ENCODE measurements at regions not wholly inside any gene's neighbourhood (a gene's known extent, or its start where the extent isn't known, plus 50 kb on each side); places are given as distances from the start of the nearest gene placed in this dataset.

GRCh38 chr7:32262315-32262714 lies 192.1 kb upstream of the PDE1C start:
- DNase-seq, result no peak

GRCh38 chr7:32259931-32260596 lies 189.9 kb upstream of the PDE1C start:
- no peak for DNase-seq

GRCh38 chr7:32258265-32258664 lies 188.1 kb upstream of the PDE1C start:
- DNase-seq, result no peak

GRCh38 chr7:32257621-32258020 lies 187.4 kb upstream of the PDE1C start:
- DNase-seq, result no peak

- DNase-seq, result no peak
Observed at GRCh38 chr7:32256811-32257210, 186.6 kb upstream of the PDE1C start.

GRCh38 chr7:32256376-32256775 lies 186.2 kb upstream of the PDE1C start:
- no peak for DNase-seq

- no peak for DNase-seq
Observed at GRCh38 chr7:32255036-32255435, 184.8 kb upstream of the PDE1C start.

- DNase-seq, result no peak
Observed at GRCh38 chr7:32253299-32253698, 183.1 kb upstream of the PDE1C start.

GRCh38 chr7:32251659-32252058 lies 181.5 kb upstream of the PDE1C start:
- no peak for DNase-seq

GRCh38 chr7:32250471-32251260 lies 180.5 kb upstream of the PDE1C start:
- no peak for DNase-seq

GRCh38 chr7:32250003-32250402 lies 179.8 kb upstream of the PDE1C start:
- DNase-seq, result no peak

GRCh38 chr7:32248522-32248921 lies 178.3 kb upstream of the PDE1C start:
- DNase-seq, result no peak

- DNase-seq, result no peak
Observed at GRCh38 chr7:32244806-32245345, 174.7 kb upstream of the PDE1C start.

- DNase-seq, result no peak
Observed at GRCh38 chr7:32243687-32244290, 173.6 kb upstream of the PDE1C start.

GRCh38 chr7:32242436-32242835 lies 172.2 kb upstream of the PDE1C start:
- no peak for DNase-seq

- no peak for DNase-seq
Observed at GRCh38 chr7:32241636-32242035, 171.4 kb upstream of the PDE1C start.

- DNase-seq, result no peak
Observed at GRCh38 chr7:32239764-32240163, 169.6 kb upstream of the PDE1C start.

GRCh38 chr7:32228601-32229000 lies 158.4 kb upstream of the PDE1C start:
- DNase-seq, result no peak

GRCh38 chr7:32227746-32228145 lies 157.5 kb upstream of the PDE1C start:
- no peak for DNase-seq

- DNase-seq, result no peak
Observed at GRCh38 chr7:32224276-32224675, 154.1 kb upstream of the PDE1C start.

- no peak for DNase-seq
Observed at GRCh38 chr7:32223721-32224120, 153.5 kb upstream of the PDE1C start.

GRCh38 chr7:32223071-32223650 lies 153.0 kb upstream of the PDE1C start:
- DNase-seq, result no peak

GRCh38 chr7:32222251-32222900 lies 152.2 kb upstream of the PDE1C start:
- no peak for DNase-seq
